Stomach (tissue), 4 donors: ENCODE measurements at regions not wholly inside any gene's neighbourhood (a gene's known extent, or its start where the extent isn't known, plus 50 kb on each side); places are given as distances from the start of the nearest gene placed in this dataset.

ENCODE experiments used
- EP300 ChIP-seq: sonication (generic); formaldehyde crosslinking; IDR thresholded peaks from one replicate; pipeline ENCODE4 v1.6.1; 2017; ENCODE audit warnings: antibody characterized with exemption
- POLR2AphosphoS5 ChIP-seq, 3 donors: sonication (generic); formaldehyde crosslinking; IDR thresholded peaks; one replicate each; pipeline ENCODE4 v1.6.1; 2016; ENCODE audit warnings: antibody characterized with exemption in 3 of 3
- TF ChIP-seq, protein P1 (sequence below), 7 experiments: fragments of 450-650 bp in 4 of 7; fragments of 200-600 bp in 3 of 7; sonication (generic) in 3 of 7; IDR thresholded peaks; one replicate each; pipeline ENCODE4 v1.5.1; 2016 to 2019; ENCODE audit warnings: antibody characterized with exemption in 7 of 7, control low read depth in 2 of 7, mild to moderate bottlenecking in 1 of 7

- no peak for TF ChIP-seq EP300
- no peak for TF ChIP-seq POLR2AphosphoS5 (IDR thresholded peaks at IDR 0.05)
- TF ChIP-seq, protein P1, sequence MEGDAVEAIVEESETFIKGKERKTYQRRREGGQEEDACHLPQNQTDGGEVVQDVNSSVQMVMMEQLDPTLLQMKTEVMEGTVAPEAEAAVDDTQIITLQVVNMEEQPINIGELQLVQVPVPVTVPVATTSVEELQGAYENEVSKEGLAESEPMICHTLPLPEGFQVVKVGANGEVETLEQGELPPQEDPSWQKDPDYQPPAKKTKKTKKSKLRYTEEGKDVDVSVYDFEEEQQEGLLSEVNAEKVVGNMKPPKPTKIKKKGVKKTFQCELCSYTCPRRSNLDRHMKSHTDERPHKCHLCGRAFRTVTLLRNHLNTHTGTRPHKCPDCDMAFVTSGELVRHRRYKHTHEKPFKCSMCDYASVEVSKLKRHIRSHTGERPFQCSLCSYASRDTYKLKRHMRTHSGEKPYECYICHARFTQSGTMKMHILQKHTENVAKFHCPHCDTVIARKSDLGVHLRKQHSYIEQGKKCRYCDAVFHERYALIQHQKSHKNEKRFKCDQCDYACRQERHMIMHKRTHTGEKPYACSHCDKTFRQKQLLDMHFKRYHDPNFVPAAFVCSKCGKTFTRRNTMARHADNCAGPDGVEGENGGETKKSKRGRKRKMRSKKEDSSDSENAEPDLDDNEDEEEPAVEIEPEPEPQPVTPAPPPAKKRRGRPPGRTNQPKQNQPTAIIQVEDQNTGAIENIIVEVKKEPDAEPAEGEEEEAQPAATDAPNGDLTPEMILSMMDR (IDR thresholded peaks at IDR 0.05) = no peak
Measured at GRCh38 chr3:148369381-148369780, 328.3 kb upstream of the AGTR1 start.
